HL-60 (cell line): ENCODE measurements at regions not wholly inside any gene's neighbourhood (a gene's known extent, or its start where the extent isn't known, plus 50 kb on each side); places are given as distances from the start of the nearest gene placed in this dataset.

Experiments
- DNase-seq, 2 experiments: peaks; one replicate each; pipeline ENCODE4 v3.0.0-alpha.2; 2010 to 2020; ENCODE audit warnings: low read depth in 1 of 2, low spot score in 1 of 2
- H3K27ac ChIP-seq: fragments of 250-450 bp; sonication (Bioruptor Pico); replicated peaks from 2 replicates; pipeline ENCODE4 v1.5.1; 2020; ENCODE audit warnings: mild to moderate bottlenecking, moderate library complexity
- H3K27me3 ChIP-seq: fragments of 250-450 bp; sonication (Bioruptor Pico); 2 replicates; pipeline ENCODE4 v1.5.1; 2021; ENCODE audit warnings: mild to moderate bottlenecking, moderate library complexity; ENCODE audit not compliant: insufficient read depth, poor library complexity, severe bottlenecking
- H3K4me3 ChIP-seq: replicated peaks from 2 replicates; pipeline ENCODE4 v1.5.1; 2011; ENCODE audit warnings: mild to moderate bottlenecking, control low read depth, low read length; ENCODE audit not compliant: insufficient read depth
- CTCF ChIP-seq: IDR thresholded peaks from one replicate; pipeline ENCODE4 v1.5.1; 2011; ENCODE audit warnings: low read length, control low read depth, inconsistent platforms; ENCODE audit not compliant: insufficient read depth
- GABPA ChIP-seq: IDR thresholded peaks from 2 replicates; pipeline ENCODE4 v1.6.1; 2012; ENCODE audit warnings: low read depth
- POLR2AphosphoS5 ChIP-seq: IDR thresholded peaks from 2 replicates; pipeline ENCODE4 v1.6.1; 2012; ENCODE audit warnings: low read depth
- REST ChIP-seq: IDR thresholded peaks from 2 replicates; pipeline ENCODE4 v1.6.1; 2012; ENCODE audit warnings: low read depth; ENCODE audit not compliant: insufficient replicate concordance
- SPI1 ChIP-seq: IDR thresholded peaks from 2 replicates; pipeline ENCODE4 v1.6.1; 2012; ENCODE audit warnings: low read depth, mild to moderate bottlenecking, borderline replicate concordance

- no peak for TF ChIP-seq CTCF
- TF ChIP-seq SPI1, result no peak
- no peak for TF ChIP-seq GABPA
- no peak for TF ChIP-seq POLR2AphosphoS5
- no peak for TF ChIP-seq REST
- DNase-seq, result no peak
- H3K4me3 ChIP-seq, result no peak overlapping the region
- H3K27me3 ChIP-seq, result no peaks in the 10 kb centered on the region
- no peak overlapping the region for H3K27ac ChIP-seq
Observed at GRCh38 chr2:219995399-219995798, 368.0 kb downstream of the SLC4A3 start.

GRCh38 chr2:219995991-219996765, 368.7 kb downstream of the SLC4A3 start:
- H3K4me3 ChIP-seq, result no peak overlapping the region
- H3K27ac ChIP-seq, result no peak overlapping the region
- no peak for TF ChIP-seq REST
- no peak for TF ChIP-seq POLR2AphosphoS5
- TF ChIP-seq CTCF, result no peak
- no peak for TF ChIP-seq SPI1
- TF ChIP-seq GABPA, result no peak
- no peak for DNase-seq
- H3K27me3 ChIP-seq, result no peaks in the 10 kb centered on the region

- no peak overlapping the region for H3K27ac ChIP-seq
- no peak overlapping the region for H3K4me3 ChIP-seq
- peak in 1 of 2 experiments; percentile 9 for DNase-seq
- H3K27me3 ChIP-seq, result no peaks in the 10 kb centered on the region
- no peak for TF ChIP-seq REST
- no peak for TF ChIP-seq SPI1
- TF ChIP-seq POLR2AphosphoS5, result no peak
- no peak for TF ChIP-seq GABPA
- no peak for TF ChIP-seq CTCF
Observed at GRCh38 chr2:219997341-219997851, 370.0 kb downstream of the SLC4A3 start.
